Kidney (tissue), 13 donors: ENCODE measurements at regions not wholly inside any gene's neighbourhood (a gene's known extent, or its start where the extent isn't known, plus 50 kb on each side); places are given as distances from the start of the nearest gene placed in this dataset.
A peak's percentile ranks its signal among the peaks of the same experiment; 100 is the strongest.

Experiments
- DNase-seq, 5 donors: peaks; one replicate each; pipeline ENCODE4 v3.0.0-alpha.2; 2013 to 2020
- FAIRE-seq: peaks from 2 replicates; lab custom pipeline; 2012; peaks lifted over from hg19 to GRCh38; lab: Jason Lieb, UNC
- H3K27ac ChIP-seq, 2 donors: one replicate each; pipeline ENCODE4 v1.7.0; 2013; ENCODE audit warnings: low read depth in 2 of 2, low read length in 2 of 2, inconsistent platforms in 1 of 2
- H3K27me3 ChIP-seq: one replicate; pipeline ENCODE4 v1.7.1; 2013; ENCODE audit warnings: low read length, inconsistent platforms; ENCODE audit not compliant: control insufficient read depth, insufficient read depth
- H3K36me3 ChIP-seq, 3 donors: one replicate each; pipeline versions ENCODE4 v1.7.0 to v1.7.1; 2013; ENCODE audit warnings: low read length in 3 of 3, control low read depth in 1 of 3, inconsistent platforms in 1 of 3; ENCODE audit not compliant: insufficient read depth in 3 of 3, control insufficient read depth in 2 of 3
- H3K4me1 ChIP-seq, 3 donors: one replicate each; pipeline versions ENCODE4 v1.7.0 to v1.7.1; 2013; ENCODE audit warnings: low read length in 3 of 3, inconsistent platforms in 1 of 3, low read depth in 1 of 3; ENCODE audit not compliant: control insufficient read depth in 2 of 3, insufficient read depth in 2 of 3
- H3K4me3 ChIP-seq, 3 donors: one replicate each; pipeline versions ENCODE4 v1.7.0 to v1.8.1; 2013; ENCODE audit warnings: low read length in 3 of 3, control low read depth in 1 of 3, inconsistent platforms in 1 of 3
- H3K9ac ChIP-seq, 3 donors: one replicate each; pipeline versions ENCODE4 v1.7.0 to v1.7.1; 2013; ENCODE audit warnings: low read length in 3 of 3, control low read depth in 1 of 3, inconsistent platforms in 1 of 3
- H3K9me3 ChIP-seq, 3 donors: one replicate each; pipeline versions ENCODE4 v1.7.0 to v1.7.1; 2013; ENCODE audit warnings: low read length in 3 of 3, control low read depth in 1 of 3, inconsistent platforms in 1 of 3; ENCODE audit not compliant: control insufficient read depth in 2 of 3, insufficient read depth in 1 of 3
- CTCF ChIP-seq: IDR thresholded peaks from 3 replicates; pipeline ENCODE4 v1.5.1; 2012; ENCODE audit warnings: mild to moderate bottlenecking, moderate library complexity, borderline replicate concordance; ENCODE audit not compliant: insufficient read depth; ENCODE audit errors: extremely low read depth
- intact Hi-C: fragments of 100-400 bp; cut with DNase I; formaldehyde crosslinking; loops from one replicate; pipeline ENCODE4 v1.11.1; 2022
- donor health status: control.
- donor health status: control.
- donor health status: control.
- donor health status: control.
- donor health status: control.
- donor health status: DM: yes; HTN: yes; CAD: no.
- donor health status: Normal renal cell carcinoma (clear cell type).

GRCh38 chr15:69789648-69790393 is 307.9 kb downstream of the TLE3 start:
- no peak overlapping the region for H3K4me3 ChIP-seq
- intact Hi-C loops: no loop called here
- DNase-seq (no peak), FAIRE-seq (no peak)
- no peak overlapping the region for H3K9ac ChIP-seq
- H3K27ac ChIP-seq: no peak overlapping the region
- no peaks in the 10 kb centered on the region for H3K27me3 ChIP-seq
- no peak for TF ChIP-seq CTCF
- peaks cover 0 to 3% (median 3%) of the 10 kb centered on the region in 3 donors for H3K4me1 ChIP-seq
- no peaks in the 10 kb centered on the region for H3K36me3 ChIP-seq
- peaks cover 0 to 8% (median 2%) of the 10 kb centered on the region in 3 donors for H3K9me3 ChIP-seq

- Histone ChIP-seq H3K9me3 (peaks cover 0 to 8% (median 2%) of the 10 kb centered on the region in 3 donors), H3K36me3 (no peaks in the 10 kb centered on the region), H3K4me1 (peaks cover 0 to 5% (median 3%) of the 10 kb centered on the region in 3 donors), H3K27me3 (no peaks in the 10 kb centered on the region), H3K27ac (no peak overlapping the region), H3K9ac (no peak overlapping the region), H3K4me3 (no peak overlapping the region)
- DNase-seq (no peak), FAIRE-seq (no peak)
- intact Hi-C loops: no loop called here
- TF ChIP-seq CTCF: no peak
Measured at GRCh38 chr15:69790632-69791031, 307.1 kb downstream of the TLE3 start.

- TF ChIP-seq CTCF: no peak
- intact Hi-C loops: no loop called here
- Histone ChIP-seq H3K9ac (no peak overlapping the region), H3K4me3 (no peak overlapping the region), H3K36me3 (no peaks in the 10 kb centered on the region), H3K4me1 (peaks cover 0 to 8% (median 3%) of the 10 kb centered on the region in 3 donors), H3K27me3 (no peaks in the 10 kb centered on the region), H3K27ac (no peak overlapping the region), H3K9me3 (peaks cover 0 to 8% (median 2%) of the 10 kb centered on the region in 3 donors)
- DNase-seq (peak in 1 of 5 donors; percentile 20), FAIRE-seq (no peak)
Measured at GRCh38 chr15:69792823-69793222, 304.9 kb downstream of the TLE3 start.
